Heart left ventricle (tissue), 16 donors: ENCODE measurements at regions not wholly inside any gene's neighbourhood (a gene's known extent, or its start where the extent isn't known, plus 50 kb on each side); places are given as distances from the start of the nearest gene placed in this dataset.
"Not testable (repeated sequence)": the region's sequence is repeated elsewhere in the genome, so short reads cannot be mapped to it uniquely, and the experiment has no call there.

Experiments
- ATAC-seq, 4 donors: fragments of 200-7000 bp; cut with Tn5 transposase; one replicate each; pipeline ENCODE4 v1.9.1; 2020 to 2022; ENCODE audit warnings: moderate library complexity in 4 of 4, mild to moderate bottlenecking in 3 of 4, moderate number of reproducible peaks in 1 of 4
- DNase-seq, 5 donors: peaks; one replicate each; pipeline ENCODE4 v3.0.0-alpha.2; 2020
- H3K27ac ChIP-seq, 12 donors: fragments of 200-600 bp; sonication (generic) in 4 of 12; one replicate each; pipeline versions ENCODE4 v1.5.0 to v1.8.0; 2016 to 2022; ENCODE audit warnings: mild to moderate bottlenecking in 2 of 12
- H3K27me3 ChIP-seq, 9 donors: fragments of 200-600 bp; sonication (generic) in 2 of 9; one replicate each; pipeline versions ENCODE4 v1.5.1 to v1.8.0; 2016 to 2022; ENCODE audit warnings: mild to moderate bottlenecking in 3 of 9
- H3K36me3 ChIP-seq, 9 donors: fragments of 200-600 bp; sonication (generic) in 2 of 9; one replicate each; pipeline versions ENCODE4 v1.5.0 to v1.8.0; 2018 to 2022; ENCODE audit warnings: mild to moderate bottlenecking in 2 of 9
- H3K4me1 ChIP-seq, 12 donors: fragments of 200-600 bp; sonication (generic) in 4 of 12; one replicate each; pipeline versions ENCODE4 v1.5.0 to v1.8.0; 2016 to 2022; ENCODE audit warnings: mild to moderate bottlenecking in 3 of 12
- H3K4me3 ChIP-seq, 12 donors: fragments of 200-600 bp; sonication (generic) in 4 of 12; one replicate each; pipeline versions ENCODE4 v1.5.0 to v1.8.0; 2017 to 2022; ENCODE audit warnings: mild to moderate bottlenecking in 9 of 12, moderate library complexity in 4 of 12
- H3K9me3 ChIP-seq, 12 donors: fragments of 200-600 bp; sonication (generic) in 4 of 12; one replicate each; pipeline versions ENCODE4 v1.5.0 to v1.8.0; 2016 to 2022; ENCODE audit warnings: mild to moderate bottlenecking in 1 of 12
- CTCF ChIP-seq, 12 donors: fragments of 200-600 bp; sonication (generic) in 4 of 12; IDR thresholded peaks; one replicate each; pipeline versions ENCODE4 v1.5.0 to v1.8.0; 2018 to 2022; ENCODE audit warnings: antibody characterized with exemption in 12 of 12, mild to moderate bottlenecking in 5 of 12
- POLR2A ChIP-seq, 2 donors: fragments of 450-650 bp; IDR thresholded peaks; one replicate each; pipeline ENCODE4 v1.6.1; 2017; ENCODE audit warnings: antibody characterized with exemption in 2 of 2, mild to moderate bottlenecking in 2 of 2, moderate library complexity in 2 of 2
- WGBS, 4 donors: extraction: QIAGEN DNeasy Blood & Tissue Kit in 2 of 4; methylation state at CpG; one replicate each; pipeline versions ENCODE4 v1.1.5 to v1.1.7; 2013 to 2018; 5-methylcytosine and 5-hydroxymethylcytosine counted together
- intact Hi-C, 10 donors: fragments of 100-400 bp; cut with DNase I; formaldehyde crosslinking; loops; one replicate each; pipeline versions ENCODE4 v1.11.1 to v1.14.2; 2022
- donor health status: ischemic (EF 13 %, LVEDD 7.1; RV severe dilation, severe dysfunction).
- donor health status: healthy with polysubstance abuse.
- donor health status: DM: no; HTN: yes; CAD: no.
- donor health status: DM: no; HTN: no; CAD: no.
- donor health status: ischemic (EF 25% LVEDD 6.9; RV normal size, moderate dysfunction).
- donor health status: ischemic (EF 25% LVEDD 5.7; RV mildly dilated, moderate dysfunction).
- donor health status: healthy.
- donor health status: DM: yes; HTN: yes; CAD: no.
- donor health status: ischemic (EF 35%, LVEDD 5.7; RV mildly dilated, moderate dysfunction).
- donor health status: nonischemic (EF 11% LVEDD 7.7; RV severe dilation, severe dysfunction).
- donor health status: DM: yes; HTN: yes; CAD: no.
- donor health status: PGD.
- donor health status: ischemic (EF 29% LVEDD 5.4; RV normal size, mild dysfunction).
- donor health status: nonischemic (EF 23%, LVEDD 6.1; RV moderate dilation, normal function).

GRCh38 chr13:61884830-61885229 lies 469.2 kb upstream of the PCDH20 start:
- ATAC-seq (no peak), DNase-seq (no peak)
- peaks cover 0 to under 1% (median 0%) of the 10 kb centered on the region in 12 donors for H3K9me3 ChIP-seq
- H3K27ac ChIP-seq, result no peak overlapping the region
- no peaks in the 10 kb centered on the region for H3K4me1 ChIP-seq
- no peak for TF ChIP-seq CTCF (IDR thresholded peaks at IDR 0.05)
- no peak for TF ChIP-seq POLR2A (IDR thresholded peaks at IDR 0.05)
- no peaks in the 10 kb centered on the region for H3K36me3 ChIP-seq
- H3K4me3 ChIP-seq, result no peak overlapping the region
- H3K27me3 ChIP-seq, result no peaks in the 10 kb centered on the region
- intact Hi-C loops, result no loop called here
- WGBS, 4 donors, result 56 to 66% (median 59%) methylated on average over 4 of the region's 4 CpGs

GRCh38 chr13:61880578-61881283 lies 465.1 kb upstream of the PCDH20 start:
- Histone ChIP-seq H3K4me1 (no peaks in the 10 kb centered on the region), H3K36me3 (no peaks in the 10 kb centered on the region), H3K27ac (no peak overlapping the region), H3K9me3 (peaks cover 0 to 23% (median 0%) of the 10 kb centered on the region in 12 donors), H3K4me3 (no peak overlapping the region), H3K27me3 (no peaks in the 10 kb centered on the region)
- DNase-seq (no peak), ATAC-seq (no peak)
- TF ChIP-seq POLR2A (IDR thresholded peaks at IDR 0.05) (no peak), CTCF (IDR thresholded peaks at IDR 0.05) (peak in 5 of 12 donors; percentile 7 to 42 (median 28))
- WGBS, 4 donors, result 43 to 52% (median 46%) methylated on average over 3 of the region's 3 CpGs
- intact Hi-C loops, result no loop called here

- WGBS, 4 donors, result 50 to 84% (median 73%) methylated on average over 1 to 4 of the region's 4 CpGs
- DNase-seq, intact Hi-C loops, H3K27ac ChIP-seq, H3K36me3 ChIP-seq, H3K27me3 ChIP-seq, H3K4me3 ChIP-seq, ATAC-seq, H3K4me1 ChIP-seq: not testable (repeated sequence)
- H3K9me3 ChIP-seq, result peaks cover 0 to 36% (median 9%) of the 10 kb centered on the region in 12 donors
Observed at GRCh38 chr13:61878565-61878964, 462.9 kb upstream of the PCDH20 start.

- 64 to 71% (median 68%) methylated on average over 2 of the region's 2 CpGs for WGBS, 4 donors
- peaks cover 0 to 36% (median 9%) of the 10 kb centered on the region in 12 donors for H3K9me3 ChIP-seq
- ATAC-seq, result no peak
- no peaks in the 10 kb centered on the region for H3K27me3 ChIP-seq
- H3K27ac ChIP-seq, result no peak overlapping the region
- intact Hi-C loops, result no loop called here
- TF ChIP-seq CTCF (IDR thresholded peaks at IDR 0.05) (no peak), POLR2A (IDR thresholded peaks at IDR 0.05) (no peak)
- no peaks in the 10 kb centered on the region for H3K36me3 ChIP-seq
- DNase-seq, result no peak
- H3K4me1 ChIP-seq, result no peaks in the 10 kb centered on the region
- no peak overlapping the region for H3K4me3 ChIP-seq
Observed at GRCh38 chr13:61874970-61875579, 459.4 kb upstream of the PCDH20 start.
